ENCODE measurements at regions not wholly inside any gene's neighbourhood (a gene's known extent, or its start where the extent isn't known, plus 50 kb on each side); places are given as distances from the start of the nearest gene placed in this dataset.
"Not testable (repeated sequence)": the region's sequence is repeated elsewhere in the genome, so short reads cannot be mapped to it uniquely, and the experiment has no call there.

DNA sequence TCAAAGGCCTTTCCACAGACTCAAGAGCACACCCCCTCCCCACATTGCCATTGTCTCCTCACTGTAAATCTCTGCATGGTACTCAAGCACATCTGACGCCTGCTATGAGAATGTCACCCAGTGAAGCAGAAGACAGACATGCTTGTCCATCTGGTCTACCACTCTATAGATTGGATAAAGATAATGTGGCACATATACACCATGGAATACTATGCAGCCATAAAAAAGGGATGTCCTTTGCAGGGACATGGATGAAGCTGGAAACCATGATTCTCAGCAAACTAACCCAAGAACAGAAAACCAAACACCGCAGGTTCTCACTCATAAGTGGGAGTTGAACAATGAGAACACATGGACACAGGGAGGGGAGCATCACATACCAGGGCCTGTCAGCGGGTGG lies 503.4 kb upstream of the RUNX1 start:
- TF ChIP-seq KLF10 (tag by site-specific recombination; IDR thresholded peaks at IDR 0.05); SCRT2 (tag by site-specific recombination; IDR thresholded peaks at IDR 0.05); ZNF701 (tag by site-specific recombination; IDR thresholded peaks at IDR 0.05); KLF9 (tag by site-specific recombination; IDR thresholded peaks at IDR 0.05; ENCODE audit: low read depth); WT1 (tag by site-specific recombination; IDR thresholded peaks at IDR 0.05); ZNF133 (tag by site-specific recombination; IDR thresholded peaks at IDR 0.05); KLF7 (tag by site-specific recombination; IDR thresholded peaks at IDR 0.05; ENCODE audit: borderline replicate concordance); ZNF660 (tag by site-specific recombination; IDR thresholded peaks at IDR 0.05); ZNF433 (tag by site-specific recombination; IDR thresholded peaks at IDR 0.05; ENCODE audit: low read depth): not testable (repeated sequence)
- TF ChIP-seq, protein P1, sequence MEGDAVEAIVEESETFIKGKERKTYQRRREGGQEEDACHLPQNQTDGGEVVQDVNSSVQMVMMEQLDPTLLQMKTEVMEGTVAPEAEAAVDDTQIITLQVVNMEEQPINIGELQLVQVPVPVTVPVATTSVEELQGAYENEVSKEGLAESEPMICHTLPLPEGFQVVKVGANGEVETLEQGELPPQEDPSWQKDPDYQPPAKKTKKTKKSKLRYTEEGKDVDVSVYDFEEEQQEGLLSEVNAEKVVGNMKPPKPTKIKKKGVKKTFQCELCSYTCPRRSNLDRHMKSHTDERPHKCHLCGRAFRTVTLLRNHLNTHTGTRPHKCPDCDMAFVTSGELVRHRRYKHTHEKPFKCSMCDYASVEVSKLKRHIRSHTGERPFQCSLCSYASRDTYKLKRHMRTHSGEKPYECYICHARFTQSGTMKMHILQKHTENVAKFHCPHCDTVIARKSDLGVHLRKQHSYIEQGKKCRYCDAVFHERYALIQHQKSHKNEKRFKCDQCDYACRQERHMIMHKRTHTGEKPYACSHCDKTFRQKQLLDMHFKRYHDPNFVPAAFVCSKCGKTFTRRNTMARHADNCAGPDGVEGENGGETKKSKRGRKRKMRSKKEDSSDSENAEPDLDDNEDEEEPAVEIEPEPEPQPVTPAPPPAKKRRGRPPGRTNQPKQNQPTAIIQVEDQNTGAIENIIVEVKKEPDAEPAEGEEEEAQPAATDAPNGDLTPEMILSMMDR (tag by site-specific recombination; IDR thresholded peaks at IDR 0.05), result not testable (repeated sequence)
- TF ChIP-seq, protein P2, sequence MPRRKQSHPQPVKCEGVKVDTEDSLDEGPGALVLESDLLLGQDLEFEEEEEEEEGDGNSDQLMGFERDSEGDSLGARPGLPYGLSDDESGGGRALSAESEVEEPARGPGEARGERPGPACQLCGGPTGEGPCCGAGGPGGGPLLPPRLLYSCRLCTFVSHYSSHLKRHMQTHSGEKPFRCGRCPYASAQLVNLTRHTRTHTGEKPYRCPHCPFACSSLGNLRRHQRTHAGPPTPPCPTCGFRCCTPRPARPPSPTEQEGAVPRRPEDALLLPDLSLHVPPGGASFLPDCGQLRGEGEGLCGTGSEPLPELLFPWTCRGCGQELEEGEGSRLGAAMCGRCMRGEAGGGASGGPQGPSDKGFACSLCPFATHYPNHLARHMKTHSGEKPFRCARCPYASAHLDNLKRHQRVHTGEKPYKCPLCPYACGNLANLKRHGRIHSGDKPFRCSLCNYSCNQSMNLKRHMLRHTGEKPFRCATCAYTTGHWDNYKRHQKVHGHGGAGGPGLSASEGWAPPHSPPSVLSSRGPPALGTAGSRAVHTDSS (tag by site-specific recombination; IDR thresholded peaks at IDR 0.05), result not testable (repeated sequence)
- TF ChIP-seq, protein P3, sequence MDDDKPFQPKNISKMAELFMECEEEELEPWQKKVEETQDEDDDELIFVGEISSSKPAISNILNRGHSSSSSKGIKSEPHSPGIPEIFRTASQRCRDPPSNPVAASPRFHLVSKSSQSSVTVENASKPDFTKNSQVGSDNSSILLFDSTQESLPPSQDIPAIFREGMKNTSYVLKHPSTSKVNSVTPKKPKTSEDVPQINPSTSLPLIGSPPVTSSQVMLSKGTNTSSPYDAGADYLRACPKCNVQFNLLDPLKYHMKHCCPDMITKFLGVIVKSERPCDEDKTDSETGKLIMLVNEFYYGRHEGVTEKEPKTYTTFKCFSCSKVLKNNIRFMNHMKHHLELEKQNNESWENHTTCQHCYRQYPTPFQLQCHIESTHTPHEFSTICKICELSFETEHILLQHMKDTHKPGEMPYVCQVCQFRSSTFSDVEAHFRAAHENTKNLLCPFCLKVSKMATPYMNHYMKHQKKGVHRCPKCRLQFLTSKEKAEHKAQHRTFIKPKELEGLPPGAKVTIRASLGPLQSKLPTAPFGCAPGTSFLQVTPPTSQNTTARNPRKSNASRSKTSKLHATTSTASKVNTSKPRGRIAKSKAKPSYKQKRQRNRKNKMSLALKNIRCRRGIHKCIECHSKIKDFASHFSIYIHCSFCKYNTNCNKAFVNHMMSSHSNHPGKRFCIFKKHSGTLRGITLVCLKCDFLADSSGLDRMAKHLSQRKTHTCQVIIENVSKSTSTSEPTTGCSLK (tag by site-specific recombination; IDR thresholded peaks at IDR 0.05), result not testable (repeated sequence)

Data from HEK293 (cell line).